UCSD-AML1 (cell line): ENCODE measurements at regions not wholly inside any gene's neighbourhood (a gene's known extent, or its start where the extent isn't known, plus 50 kb on each side); places are given as distances from the start of the nearest gene placed in this dataset.
A peak's percentile ranks its signal among the peaks of the same experiment; 100 is the strongest.

Source experiments
- DNase-seq: peaks from one replicate; lab custom pipeline; 2025; ENCODE audit not compliant: unreplicated experiment; lab: John Stamatoyannopoulos, UW

- no peak for DNase-seq
Measured at GRCh38 chr2:8418721-8419120, 263.1 kb upstream of the ID2 start.

DNA sequence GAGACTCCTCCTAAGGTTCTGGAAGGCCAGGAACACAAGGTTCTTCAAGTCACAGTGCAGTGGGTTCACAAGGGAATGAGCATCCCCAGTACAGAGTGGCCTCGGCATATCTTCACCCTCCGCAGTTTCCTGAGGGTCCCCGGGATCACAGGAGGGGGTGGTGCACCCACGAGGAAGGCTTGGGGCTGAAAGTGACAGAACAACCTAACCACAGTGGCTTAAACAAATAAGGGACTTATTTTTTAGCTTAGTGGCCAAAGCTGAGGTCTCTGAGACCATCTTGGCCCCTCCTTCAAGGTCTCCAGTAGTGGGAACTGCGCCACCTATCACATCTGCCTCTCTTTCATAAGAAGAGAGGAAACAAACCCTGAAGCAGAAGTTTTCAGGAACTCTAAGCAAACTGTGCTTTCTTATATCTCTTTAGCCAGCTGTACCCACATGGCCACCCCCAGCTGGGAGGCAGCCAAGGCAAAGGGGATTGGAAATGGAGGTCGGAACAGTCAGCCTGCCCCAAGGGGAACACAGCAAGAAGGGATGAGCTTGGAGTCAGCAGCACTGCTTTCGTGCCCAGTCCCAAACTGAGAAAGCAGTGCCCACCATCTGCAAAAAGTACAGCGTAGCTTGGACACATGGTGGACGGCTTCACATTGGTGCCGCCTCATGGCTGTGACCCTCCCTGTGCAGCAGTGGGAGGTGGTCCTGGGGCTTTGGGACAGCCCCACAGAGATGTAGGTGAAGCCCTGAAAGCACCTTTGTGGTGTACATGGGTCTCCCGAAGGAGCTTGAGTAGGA lies 260.0 kb upstream of the ID2 start:
- peak; percentile 41 for DNase-seq

- DNase-seq, result no peak
Measured at GRCh38 chr2:8422450-8422800, 259.4 kb upstream of the ID2 start.

GRCh38 chr2:8424997-8425900 lies 256.6 kb upstream of the ID2 start:
- DNase-seq, result no peak

DNA sequence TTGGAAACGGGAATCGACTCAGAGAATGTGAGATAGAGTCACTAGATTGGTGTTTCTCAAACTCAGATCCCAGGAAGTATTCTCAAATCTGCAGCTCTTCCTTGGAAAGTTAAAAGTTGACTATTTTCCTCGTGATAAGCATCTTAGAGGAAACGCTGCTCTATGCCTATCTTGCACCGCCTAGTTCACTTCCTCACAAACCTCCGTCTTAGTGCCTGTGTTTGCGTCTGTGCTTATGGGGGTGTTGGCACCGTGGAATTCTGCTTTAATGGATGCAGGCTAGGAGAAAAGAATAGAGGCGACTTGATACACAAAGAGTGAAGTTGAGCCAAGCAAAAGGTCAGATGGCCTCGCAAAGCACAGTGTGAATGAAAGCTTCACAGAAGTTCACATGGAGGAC lies 255.3 kb upstream of the ID2 start:
- no peak for DNase-seq

- no peak for DNase-seq
Measured at GRCh38 chr2:8427211-8427610, 254.6 kb upstream of the ID2 start.

- DNase-seq, result no peak
Measured at GRCh38 chr2:8430628-8431027, 251.2 kb upstream of the ID2 start.

- DNase-seq, result no peak
Measured at GRCh38 chr2:8431446-8432125, 250.3 kb upstream of the ID2 start.

GRCh38 chr2:8432706-8433336 lies 249.0 kb upstream of the ID2 start:
- DNase-seq, result no peak

DNA sequence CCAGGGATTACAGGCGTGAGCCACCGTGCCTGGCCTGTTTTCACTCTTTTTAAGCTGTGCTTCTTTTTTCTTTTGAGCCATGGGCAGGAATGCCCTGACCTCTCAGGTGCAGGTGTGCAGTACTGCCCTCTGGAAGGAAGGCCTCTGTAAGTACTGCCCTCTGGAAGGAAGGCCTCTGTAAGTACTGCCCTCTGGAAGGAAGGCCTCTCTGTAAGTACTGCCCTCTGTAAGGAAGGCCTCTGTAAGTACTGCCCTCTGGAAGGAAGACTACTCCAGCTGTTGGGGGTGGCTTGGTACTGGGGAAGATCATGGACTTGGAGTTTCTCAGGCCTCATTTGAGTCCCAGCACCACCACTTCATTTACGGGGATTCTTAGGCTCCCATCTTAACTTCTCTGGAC lies 248.5 kb upstream of the ID2 start:
- DNase-seq, result no peak

- no peak for DNase-seq
Measured at GRCh38 chr2:8435608-8436007, 246.2 kb upstream of the ID2 start.

DNA sequence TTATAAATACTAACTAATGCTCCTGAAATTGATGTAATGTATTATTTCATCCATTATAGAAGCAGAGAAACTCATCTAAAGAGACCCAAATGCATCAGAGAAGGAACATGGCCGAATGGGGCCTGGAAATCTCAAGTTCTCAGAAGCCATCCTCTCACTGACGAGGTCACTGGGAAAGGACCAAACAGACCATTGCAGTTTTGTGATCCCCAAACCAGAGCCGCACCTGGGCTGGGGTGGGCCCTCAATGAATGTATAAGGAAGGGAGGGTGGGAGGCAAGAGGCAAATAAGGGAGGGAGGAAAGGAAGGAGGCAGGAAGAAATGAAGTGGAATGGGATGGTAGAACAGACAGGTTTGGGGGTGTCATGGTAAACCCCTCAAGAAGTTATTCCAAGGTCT lies 245.3 kb upstream of the ID2 start:
- no peak for DNase-seq

GRCh38 chr2:8437228-8437948 lies 244.5 kb upstream of the ID2 start:
- DNase-seq, result no peak

DNA sequence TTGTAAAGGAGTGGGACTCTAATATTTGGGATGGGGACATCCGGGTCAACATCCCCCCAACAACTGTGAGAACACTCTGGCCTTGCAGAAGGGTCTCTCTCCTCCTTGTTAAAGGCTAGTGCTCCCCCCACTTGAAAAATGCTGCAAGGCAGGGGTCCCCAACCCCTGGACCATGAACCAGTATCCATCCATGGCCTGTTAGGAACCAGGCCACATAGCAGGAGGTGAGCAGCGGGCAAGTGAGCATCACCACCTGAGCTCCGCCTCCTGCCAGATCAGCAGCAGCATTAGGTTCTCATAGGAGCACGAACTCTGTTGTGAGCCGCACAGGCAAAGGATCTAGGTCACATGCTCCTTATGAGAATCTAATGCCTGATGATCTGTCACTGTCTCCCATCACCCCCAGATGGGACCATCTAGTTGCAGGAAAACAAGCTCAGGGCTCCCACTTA lies 243.9 kb upstream of the ID2 start:
- DNase-seq, result no peak

- DNase-seq, result peak; percentile 44
Measured at GRCh38 chr2:8438476-8438875, 243.4 kb upstream of the ID2 start.

- DNase-seq, result no peak
Measured at GRCh38 chr2:8438996-8439395, 242.9 kb upstream of the ID2 start.

- DNase-seq, result no peak
Measured at GRCh38 chr2:8440029-8440778, 241.7 kb upstream of the ID2 start.

- no peak for DNase-seq
Measured at GRCh38 chr2:8441371-8441770, 240.5 kb upstream of the ID2 start.

DNA sequence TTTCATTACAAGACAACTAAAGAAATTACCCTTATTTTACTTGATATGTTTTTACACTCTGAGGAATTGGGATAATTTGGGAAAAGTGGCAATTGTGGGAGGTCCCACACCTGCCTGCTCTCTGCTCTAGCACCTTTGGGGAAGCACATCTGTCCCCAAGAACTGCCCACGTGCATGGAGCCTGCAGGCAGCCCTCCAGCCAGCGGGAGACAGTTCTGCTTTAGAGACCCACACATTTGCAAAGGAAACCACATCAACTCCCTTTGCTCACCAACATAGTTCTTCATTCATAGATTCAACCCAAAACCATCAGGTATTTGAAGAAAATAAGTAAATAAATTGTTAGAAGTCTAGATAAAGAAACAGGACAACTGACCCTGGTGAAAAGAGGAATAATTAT lies 239.9 kb upstream of the ID2 start:
- DNase-seq, result no peak
